ENCODE measurements at regions not wholly inside any gene's neighbourhood (a gene's known extent, or its start where the extent isn't known, plus 50 kb on each side); places are given as distances from the start of the nearest gene placed in this dataset.

- no peaks in the 10 kb centered on the region for H3K79me2 ChIP-seq (ENCODE audit: insufficient read depth, low read length)
- TF ChIP-seq EZH2 (IDR thresholded peaks at IDR 0.05; ENCODE audit: borderline replicate concordance, low read depth, low read length, severe bottlenecking) (no peak), CTCF (IDR thresholded peaks at IDR 0.05; ENCODE audit: borderline replicate concordance, extremely low read depth, low read length, poor library complexity, severe bottlenecking) (no peak)
- DNase-seq, result no peak
Observed at GRCh38 chr10:71077143-71077581, 135.2 kb upstream of the UNC5B start.

GRCh38 chr10:71077796-71078453 is 134.4 kb upstream of the UNC5B start:
- Histone ChIP-seq H3K36me3 (ENCODE audit: insufficient read depth, low read length) (no peaks in the 10 kb centered on the region), H3K4me1 (ENCODE audit: insufficient read depth, low read length) (no peaks in the 10 kb centered on the region), H3K9me3 (ENCODE audit: insufficient read depth, low read length, severe bottlenecking) (no peaks in the 10 kb centered on the region), H3K4me2 (ENCODE audit: insufficient read depth, low read length) (no peak overlapping the region), H3K9ac (ENCODE audit: low read depth, low read length) (no peak overlapping the region), H4K20me1 (ENCODE audit: insufficient read depth, low read length) (peaks cover 11% of the 10 kb centered on the region; the same call in 1 of the 2 replicates), H3K27me3 (ENCODE audit: insufficient read depth, low read length, poor library complexity) (peaks cover 8% of the 10 kb centered on the region), H2AFZ (ENCODE audit: low read depth, low read length) (no peak overlapping the region), H3K79me2 (ENCODE audit: insufficient read depth, low read length) (no peaks in the 10 kb centered on the region), H3K4me3 (ENCODE audit: low read depth in 1 of 2, low read length in 2 of 2) (no peak overlapping the region), H3K27ac (ENCODE audit: low read length) (no peak overlapping the region)
- no peak for ATAC-seq (ENCODE audit: insufficient read depth, low read depth)
- TF ChIP-seq CTCF (IDR thresholded peaks at IDR 0.05; ENCODE audit: borderline replicate concordance, extremely low read depth, low read length, poor library complexity, severe bottlenecking), result no peak
- no peak for TF ChIP-seq EZH2 (IDR thresholded peaks at IDR 0.05; ENCODE audit: borderline replicate concordance, low read depth, low read length, severe bottlenecking)
- no peak for DNase-seq

More at GRCh38 chr10:71077143-71077581, 135.2 kb upstream of the UNC5B start:
- Histone ChIP-seq H3K27ac (ENCODE audit: low read length) (no peak overlapping the region), H3K36me3 (ENCODE audit: insufficient read depth, low read length) (no peaks in the 10 kb centered on the region), H3K4me3 (ENCODE audit: low read depth in 1 of 2, low read length in 2 of 2) (no peak overlapping the region), H3K4me2 (ENCODE audit: insufficient read depth, low read length) (no peak overlapping the region), H3K9ac (ENCODE audit: low read depth, low read length) (no peak overlapping the region), H3K27me3 (ENCODE audit: insufficient read depth, low read length, poor library complexity) (peaks cover 4% of the 10 kb centered on the region), H3K4me1 (ENCODE audit: insufficient read depth, low read length) (no peaks in the 10 kb centered on the region), H2AFZ (ENCODE audit: low read depth, low read length) (no peak overlapping the region), H4K20me1 (ENCODE audit: insufficient read depth, low read length) (peaks cover 11% of the 10 kb centered on the region; the same call in 1 of the 2 replicates), H3K9me3 (ENCODE audit: insufficient read depth, low read length, severe bottlenecking) (no peaks in the 10 kb centered on the region)
- ATAC-seq (ENCODE audit: insufficient read depth, low read depth), result no peak

- ATAC-seq (ENCODE audit: insufficient read depth, low read depth), result no peak
Observed at GRCh38 chr10:71078454-71079145, 133.8 kb upstream of the UNC5B start.

More at GRCh38 chr10:71078454-71079145, 133.8 kb upstream of the UNC5B start:
- Histone ChIP-seq H3K9ac (ENCODE audit: low read depth, low read length) (no peak overlapping the region), H3K36me3 (ENCODE audit: insufficient read depth, low read length) (no peaks in the 10 kb centered on the region), H2AFZ (ENCODE audit: low read depth, low read length) (no peak overlapping the region), H3K4me1 (ENCODE audit: insufficient read depth, low read length) (no peaks in the 10 kb centered on the region), H3K4me3 (ENCODE audit: low read depth in 1 of 2, low read length in 2 of 2) (no peak overlapping the region), H3K27ac (ENCODE audit: low read length) (no peak overlapping the region), H3K9me3 (ENCODE audit: insufficient read depth, low read length, severe bottlenecking) (no peaks in the 10 kb centered on the region), H3K27me3 (ENCODE audit: insufficient read depth, low read length, poor library complexity) (peaks cover 8% of the 10 kb centered on the region), H4K20me1 (ENCODE audit: insufficient read depth, low read length) (peaks cover 11% of the 10 kb centered on the region; the same call in 1 of the 2 replicates), H3K79me2 (ENCODE audit: insufficient read depth, low read length) (no peaks in the 10 kb centered on the region), H3K4me2 (ENCODE audit: insufficient read depth, low read length) (no peak overlapping the region)
- no peak for DNase-seq
- TF ChIP-seq EZH2 (IDR thresholded peaks at IDR 0.05; ENCODE audit: borderline replicate concordance, low read depth, low read length, severe bottlenecking) (no peak), CTCF (IDR thresholded peaks at IDR 0.05; ENCODE audit: borderline replicate concordance, extremely low read depth, low read length, poor library complexity, severe bottlenecking) (no peak)
